NCI-H774 (cell line): ENCODE measurements at regions not wholly inside any gene's neighbourhood (a gene's known extent, or its start where the extent isn't known, plus 50 kb on each side); places are given as distances from the start of the nearest gene placed in this dataset.

Experiments
- DNase-seq: peaks from one replicate; lab custom pipeline; 2025; lab: John Stamatoyannopoulos, UW

GRCh38 chr13:39858794-39859193, 203.3 kb downstream of the COG6 start:
- no peak for DNase-seq

- DNase-seq, result no peak
Measured at GRCh38 chr13:39859898-39860297, 204.4 kb downstream of the COG6 start.

DNA sequence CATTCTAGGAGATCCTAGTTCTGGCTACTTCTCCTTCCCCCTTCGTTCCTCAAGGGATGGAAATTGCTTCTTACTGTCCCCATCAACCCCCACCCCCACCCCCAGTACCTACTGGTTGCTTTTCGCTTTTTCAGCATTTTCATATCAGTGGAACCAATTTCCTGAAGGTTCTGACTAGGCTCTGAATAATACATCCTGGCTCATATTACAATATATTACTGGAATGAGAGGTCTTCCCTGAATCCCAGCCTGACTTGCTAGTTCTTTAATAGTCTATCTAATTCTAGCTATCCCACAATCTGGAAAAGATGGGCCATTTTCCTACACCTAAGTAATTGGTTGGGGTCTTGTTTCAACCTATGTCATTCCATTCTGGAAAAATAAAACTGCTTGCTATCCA, 207.4 kb downstream of the COG6 start:
- DNase-seq, result no peak

DNA sequence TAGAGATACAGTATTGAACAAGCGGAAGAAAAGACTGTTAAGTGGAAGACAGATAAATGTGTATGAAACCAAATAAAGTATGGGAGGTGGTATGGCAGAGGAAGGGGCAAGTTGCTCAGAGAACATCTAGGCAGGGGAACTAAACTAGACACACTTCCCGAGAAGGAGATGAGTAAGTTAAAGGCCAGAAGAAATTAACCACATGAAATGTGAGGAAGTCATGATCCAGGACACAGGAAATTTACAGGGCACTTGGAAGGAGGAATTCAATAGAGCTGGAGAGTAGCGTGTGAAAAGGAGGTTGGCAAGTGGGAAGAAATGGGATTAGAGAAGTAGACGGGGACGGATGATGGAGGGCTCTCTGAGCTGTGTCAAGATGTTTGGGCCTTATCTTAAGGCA, 208.8 kb downstream of the COG6 start:
- DNase-seq, result no peak

- no peak for DNase-seq
Measured at GRCh38 chr13:39866722-39867121, 211.3 kb downstream of the COG6 start.

- no peak for DNase-seq
Measured at GRCh38 chr13:39867807-39868206, 212.3 kb downstream of the COG6 start.

DNA sequence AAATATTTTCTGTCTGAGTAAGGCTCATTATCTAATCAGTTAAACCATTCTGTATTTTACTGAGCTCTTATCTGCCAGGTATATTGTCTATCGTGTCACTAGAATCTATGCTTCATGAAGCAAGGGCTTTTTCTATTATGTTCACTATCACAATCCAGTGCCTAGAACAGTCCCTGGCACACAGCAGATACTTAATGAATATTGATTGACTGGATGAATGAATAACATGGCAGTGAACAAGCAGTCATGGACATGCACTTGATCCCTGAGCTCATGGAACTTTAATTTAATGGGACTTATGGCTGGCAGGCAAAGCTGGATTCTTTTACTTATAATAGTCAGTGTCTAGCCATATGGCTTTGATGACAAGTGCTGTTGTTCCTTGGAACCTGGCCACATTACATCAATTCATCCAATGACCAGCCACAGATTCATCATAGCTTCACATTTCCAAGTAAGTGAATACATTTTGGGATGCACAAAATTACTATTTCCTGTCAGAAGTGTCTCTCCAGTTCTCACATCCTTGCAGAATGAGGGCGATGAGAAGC, 214.8 kb downstream of the COG6 start:
- DNase-seq, result no peak

DNA sequence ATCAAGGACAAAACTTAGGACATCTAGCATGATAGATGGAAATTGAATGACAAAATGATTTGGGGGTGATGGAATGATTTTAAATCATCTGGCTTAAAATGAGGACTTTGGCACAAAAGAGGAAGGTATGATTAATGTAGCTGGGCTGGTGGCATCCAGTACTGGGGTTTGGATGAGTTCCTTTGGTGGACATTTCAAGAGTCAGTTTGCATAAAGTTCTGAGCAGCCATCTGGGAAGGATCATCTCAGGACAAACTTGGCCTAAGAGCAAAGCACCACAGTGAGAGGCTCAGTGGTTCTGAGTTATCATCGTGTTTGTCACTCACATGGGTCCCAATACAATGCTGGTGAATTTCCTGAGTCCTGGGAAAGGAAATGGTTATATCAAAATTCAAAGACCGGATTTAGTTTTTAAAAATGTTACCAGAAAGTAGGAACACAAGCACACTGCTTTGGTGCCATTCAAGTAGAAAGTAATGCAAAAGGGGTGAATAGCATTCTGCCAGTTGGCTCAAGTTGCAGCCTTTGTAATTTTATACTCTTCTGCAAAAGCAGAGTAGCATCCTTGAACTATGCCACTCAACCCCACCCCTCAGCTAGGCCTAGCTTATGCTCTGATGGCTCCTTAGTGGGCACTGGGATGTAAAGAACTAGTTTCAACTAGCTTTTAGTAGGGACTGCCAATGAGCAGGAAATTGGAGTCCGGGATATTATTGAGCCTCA, 219.0 kb downstream of the COG6 start:
- no peak for DNase-seq

DNA sequence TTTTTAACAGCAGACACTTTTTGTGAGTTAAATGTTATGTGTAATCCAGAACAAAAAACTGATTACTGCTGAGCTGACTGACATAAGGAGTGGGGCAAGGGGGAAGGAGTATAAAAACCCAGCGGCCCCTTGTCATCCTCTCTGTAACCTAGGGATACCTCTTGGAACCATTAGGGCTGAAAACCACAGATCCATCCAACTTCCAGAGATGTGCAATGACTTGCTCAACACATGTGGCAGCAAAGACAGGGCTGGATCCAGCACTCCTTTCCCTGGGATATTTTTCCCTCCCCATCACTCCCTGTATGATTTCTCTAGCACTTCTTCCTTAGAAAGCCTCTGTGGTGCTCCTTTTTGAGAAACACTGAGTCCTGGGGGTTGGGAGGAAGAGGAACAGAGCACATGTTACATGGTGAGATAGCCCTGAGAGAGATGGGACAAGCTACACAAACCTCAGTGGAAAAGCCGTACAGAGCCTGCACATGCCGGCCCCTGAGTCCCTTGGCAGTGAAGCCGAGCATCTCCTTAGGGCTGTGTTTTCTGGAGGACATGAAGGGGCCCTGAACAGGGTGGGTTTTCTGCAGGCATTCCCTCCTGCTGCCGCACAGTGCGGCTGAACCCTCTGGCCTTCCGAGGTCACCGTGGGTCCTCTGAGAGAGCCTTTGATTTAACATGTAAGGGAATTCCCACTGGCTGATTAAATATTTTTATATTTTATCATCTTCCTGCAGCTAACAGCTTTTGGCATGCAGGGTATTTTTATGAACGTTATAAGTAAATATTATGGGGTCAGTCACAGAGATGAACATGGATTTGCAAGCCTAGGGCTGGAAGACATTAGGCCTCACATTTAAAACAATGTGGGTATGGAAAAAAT, 219.9 kb downstream of the COG6 start:
- no peak for DNase-seq

- no peak for DNase-seq
Measured at GRCh38 chr13:39876258-39876657, 220.8 kb downstream of the COG6 start.

DNA sequence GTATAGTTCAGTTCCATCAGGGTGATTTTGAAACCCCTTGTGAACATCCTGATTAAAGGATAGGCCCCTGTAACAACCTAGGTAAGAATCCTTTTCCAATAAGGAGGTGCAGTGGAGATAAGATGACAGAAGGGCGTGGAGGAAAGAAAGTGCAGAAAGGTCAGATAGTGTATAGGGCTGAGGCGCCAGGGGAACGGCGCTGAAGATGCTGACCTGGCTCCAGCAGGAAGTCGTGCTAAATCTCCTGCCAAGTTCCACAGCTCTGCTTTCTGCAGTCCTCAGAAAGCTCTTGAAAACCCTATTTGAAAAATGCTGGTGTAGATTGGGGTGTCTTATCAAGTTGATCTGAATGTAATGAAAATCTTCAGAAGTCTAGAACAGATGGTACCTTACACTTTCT, 221.7 kb downstream of the COG6 start:
- no peak for DNase-seq

DNA sequence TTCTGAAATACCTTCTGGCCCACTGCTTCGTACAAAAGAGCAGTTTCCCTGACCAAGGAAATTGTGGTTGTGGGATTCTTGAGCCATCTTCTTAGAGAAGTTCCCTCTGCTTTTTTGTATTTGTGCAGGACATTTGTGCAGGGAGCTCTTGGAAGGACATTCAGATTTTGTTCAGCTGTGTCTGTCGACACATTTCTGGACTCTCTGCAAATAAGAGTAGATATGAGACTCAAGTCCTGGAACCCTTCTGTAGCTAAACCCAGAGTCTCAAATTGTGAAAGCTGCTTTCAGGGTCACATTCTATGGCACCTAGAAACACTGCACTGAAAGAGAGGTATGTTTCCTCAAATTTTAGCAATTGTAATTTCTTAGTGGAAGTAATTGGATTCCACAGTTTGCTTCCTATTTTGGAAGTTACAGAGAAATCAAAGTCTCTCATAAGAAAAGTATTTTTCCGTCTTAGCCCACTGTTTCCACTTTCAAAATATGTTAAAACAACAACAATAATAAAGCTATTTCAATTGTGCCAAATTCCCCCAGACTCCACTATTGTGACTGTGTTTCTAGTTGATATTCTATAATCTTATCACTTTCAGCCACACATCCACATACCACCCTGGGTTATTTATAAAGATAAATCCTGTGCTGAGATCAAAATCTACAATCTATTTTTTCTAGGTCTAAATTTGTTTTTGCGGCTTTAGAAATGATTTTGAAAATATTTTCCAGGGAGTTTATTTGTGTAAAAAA, 224.0 kb downstream of the COG6 start:
- no peak for DNase-seq

- DNase-seq, result no peak
Measured at GRCh38 chr13:39881383-39881782, 225.9 kb downstream of the COG6 start.

DNA sequence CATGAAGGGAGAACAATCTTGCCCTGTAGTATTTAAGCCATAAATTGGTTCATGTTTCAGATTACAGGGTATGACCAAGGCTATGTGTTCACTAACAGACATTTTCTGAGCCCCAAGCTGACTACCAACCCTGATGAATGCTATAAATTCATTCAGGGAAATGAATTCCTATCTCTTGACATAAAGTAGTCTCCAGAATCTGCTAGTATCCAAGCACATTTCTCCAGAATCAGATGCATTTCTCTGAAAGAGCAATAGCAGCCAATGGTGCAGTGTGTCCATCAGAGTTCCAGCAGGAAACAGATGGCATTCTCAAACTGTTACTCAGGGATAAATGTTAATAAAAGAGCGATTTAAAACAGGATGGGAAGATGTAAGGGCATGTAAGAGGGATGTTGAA, 226.4 kb downstream of the COG6 start:
- no peak for DNase-seq

- DNase-seq, result no peak
Measured at GRCh38 chr13:39884166-39884565, 228.7 kb downstream of the COG6 start.

- DNase-seq, result no peak
Measured at GRCh38 chr13:39886336-39886735, 230.9 kb downstream of the COG6 start.

DNA sequence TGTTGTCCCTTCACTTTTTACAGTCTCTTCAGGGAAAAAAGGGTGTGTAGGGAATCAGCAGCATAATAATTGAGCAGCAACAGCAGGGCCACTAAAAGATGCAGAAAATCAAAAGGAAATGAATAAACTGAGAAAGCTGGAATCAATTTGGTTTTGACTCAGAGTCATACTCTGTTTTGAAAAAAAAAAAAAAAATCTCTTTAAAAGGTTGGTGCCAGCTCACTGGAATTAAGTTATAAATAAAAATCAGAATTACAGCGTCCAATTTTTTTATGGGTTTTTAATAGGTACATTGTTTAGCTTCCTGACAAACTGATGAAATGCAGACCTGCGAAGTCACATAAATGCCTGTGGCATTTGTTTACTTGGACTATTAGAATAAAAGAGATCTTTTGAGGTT, 231.9 kb downstream of the COG6 start:
- DNase-seq, result no peak

GRCh38 chr13:39888865-39889810, 233.7 kb downstream of the COG6 start:
- no peak for DNase-seq

- no peak for DNase-seq
Measured at GRCh38 chr13:39890537-39890936, 235.1 kb downstream of the COG6 start.

- DNase-seq, result no peak
Measured at GRCh38 chr13:39892721-39893685, 237.5 kb downstream of the COG6 start.
